ENCODE measurements at regions not wholly inside any gene's neighbourhood (a gene's known extent, or its start where the extent isn't known, plus 50 kb on each side); places are given as distances from the start of the nearest gene placed in this dataset.

DNA sequence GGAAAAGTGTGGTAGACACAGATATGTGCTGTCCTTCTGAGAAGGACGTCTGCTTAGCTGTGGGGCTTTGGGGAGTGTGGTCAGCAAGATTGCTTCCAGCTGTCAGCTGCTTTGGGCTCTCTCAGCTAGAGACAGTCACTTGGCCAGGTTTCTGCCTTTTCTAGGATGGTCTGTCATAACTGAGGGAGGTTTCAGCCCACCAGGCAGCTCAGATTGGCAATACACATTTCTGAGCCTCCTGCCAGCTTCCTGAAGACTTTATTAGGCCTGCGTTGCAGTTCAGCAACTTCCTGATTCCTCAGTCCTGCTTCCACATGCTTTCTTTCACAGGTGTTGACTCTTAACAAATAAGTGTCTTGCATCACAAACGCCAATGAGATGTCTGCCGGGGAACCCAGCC is 286.5 kb downstream of the SQOR start:
- DNase-seq (ENCODE audit: low read depth in 4 of 4, low spot score in 2 of 4), result no peak

- DNase-seq (ENCODE audit: low read depth in 4 of 4, low spot score in 2 of 4), result no peak
Measured at GRCh38 chr15:45921978-45922377, 287.1 kb downstream of the SQOR start.

DNA sequence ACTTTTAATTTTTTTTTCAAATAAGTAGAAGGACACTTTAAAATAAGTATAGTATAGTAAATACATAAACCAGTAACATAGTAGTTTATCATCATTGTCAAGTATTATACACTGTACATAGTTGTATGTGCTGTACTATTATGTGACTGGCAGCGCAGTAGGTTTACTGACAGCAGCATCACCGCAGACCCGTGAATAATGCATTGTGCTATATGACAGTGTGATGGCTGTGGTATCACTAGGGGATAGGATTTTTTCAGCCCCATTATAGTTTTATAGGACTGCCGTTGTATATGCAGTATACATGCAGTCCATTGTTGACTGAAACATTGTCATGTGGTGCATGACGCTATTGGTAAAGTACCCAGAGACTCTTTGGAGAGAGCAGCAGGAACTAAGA is 306.5 kb downstream of the SQOR start:
- DNase-seq (ENCODE audit: low read depth in 4 of 4, low spot score in 2 of 4), result no peak

GRCh38 chr15:45943240-45943639 is 308.4 kb downstream of the SQOR start:
- no peak for DNase-seq (ENCODE audit: low read depth in 4 of 4, low spot score in 2 of 4)

GRCh38 chr15:45946111-45946510 is 311.3 kb downstream of the SQOR start:
- no peak for DNase-seq (ENCODE audit: low read depth in 4 of 4, low spot score in 2 of 4)

GRCh38 chr15:45948181-45948621 is 313.4 kb downstream of the SQOR start:
- no peak for DNase-seq (ENCODE audit: low read depth in 4 of 4, low spot score in 2 of 4)

DNA sequence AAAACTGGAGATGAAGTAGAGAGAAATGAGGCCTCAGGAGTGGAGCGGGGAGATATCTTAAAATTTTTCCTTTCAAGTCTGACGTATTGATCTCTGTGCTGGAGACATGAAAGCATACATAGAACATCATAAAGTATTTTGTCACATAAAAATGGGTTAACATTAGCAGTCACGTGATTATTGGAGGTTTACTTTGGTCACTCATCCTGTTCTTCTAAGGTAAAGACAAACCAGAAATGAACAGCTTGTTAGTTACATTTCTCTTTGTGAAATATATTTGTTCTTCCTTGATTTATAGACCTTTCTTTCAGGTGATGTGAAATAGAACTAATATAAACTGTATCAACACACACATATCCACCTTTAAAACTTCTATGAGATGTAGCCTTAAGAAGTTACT is 324.1 kb downstream of the SQOR start:
- DNase-seq (ENCODE audit: low read depth in 4 of 4, low spot score in 2 of 4), result no peak

DNA sequence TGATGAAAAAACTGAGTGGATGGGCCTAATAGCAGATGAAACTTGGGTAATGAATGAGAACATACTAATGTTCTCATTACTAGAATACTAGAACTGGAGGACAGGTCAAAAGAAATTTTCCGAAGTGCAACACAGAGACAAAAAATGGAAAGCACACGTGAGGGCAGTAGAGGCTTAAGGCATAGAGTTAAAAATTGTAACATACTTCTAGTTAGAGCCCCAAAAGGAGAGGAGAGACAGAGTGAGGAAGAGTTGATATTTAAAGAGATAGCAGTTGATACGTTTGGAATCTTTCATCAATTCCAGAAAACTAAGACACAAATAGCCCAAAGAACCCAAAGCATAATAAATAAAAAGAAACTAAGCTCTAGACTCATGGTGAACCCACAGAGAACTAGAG is 327.9 kb downstream of the SQOR start:
- DNase-seq (ENCODE audit: low read depth in 4 of 4, low spot score in 2 of 4), result no peak

- no peak for DNase-seq (ENCODE audit: low read depth in 4 of 4, low spot score in 2 of 4)
Measured at GRCh38 chr15:45970542-45970941, 335.7 kb downstream of the SQOR start.

DNA sequence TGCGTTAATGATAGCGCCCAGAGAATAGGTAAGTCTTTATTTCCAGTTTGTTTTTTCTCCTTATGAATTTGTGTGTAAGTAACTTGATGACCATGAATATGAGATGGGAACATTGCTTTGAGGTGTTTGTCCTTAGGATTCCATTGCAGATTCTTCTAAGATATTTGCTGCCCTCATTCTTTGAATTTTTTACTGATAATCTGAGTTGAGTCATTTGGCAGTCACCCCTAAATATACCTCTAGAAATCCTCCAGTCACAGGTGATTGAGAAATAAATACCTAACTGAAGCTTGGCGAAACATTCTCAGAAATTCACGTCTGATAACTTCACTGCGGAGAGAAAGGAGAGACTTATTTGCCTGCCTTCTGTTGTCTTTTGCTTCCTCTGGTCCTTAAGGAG is 345.5 kb downstream of the SQOR start:
- no peak for DNase-seq (ENCODE audit: low read depth in 4 of 4, low spot score in 2 of 4)

DNA sequence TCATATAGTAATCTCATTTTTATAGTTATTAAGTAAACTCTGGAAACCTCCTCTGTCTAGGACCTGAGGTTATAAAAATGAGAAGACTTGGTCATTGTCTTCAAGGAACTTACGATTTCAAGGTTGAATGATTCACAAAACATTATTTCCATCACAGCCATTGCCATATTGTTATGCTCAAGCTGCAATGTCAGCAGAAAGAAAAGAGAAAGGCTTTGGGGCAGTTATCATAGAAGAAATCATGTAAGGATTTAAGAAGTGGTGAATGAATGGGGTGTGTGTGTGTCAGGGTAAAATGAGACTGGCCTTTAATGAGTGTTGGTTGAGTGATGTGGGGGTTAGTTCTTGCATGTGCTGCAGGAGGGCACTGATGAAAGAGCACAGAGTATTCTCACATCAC is 346.8 kb downstream of the SQOR start:
- no peak for DNase-seq (ENCODE audit: low read depth in 4 of 4, low spot score in 2 of 4)

DNA sequence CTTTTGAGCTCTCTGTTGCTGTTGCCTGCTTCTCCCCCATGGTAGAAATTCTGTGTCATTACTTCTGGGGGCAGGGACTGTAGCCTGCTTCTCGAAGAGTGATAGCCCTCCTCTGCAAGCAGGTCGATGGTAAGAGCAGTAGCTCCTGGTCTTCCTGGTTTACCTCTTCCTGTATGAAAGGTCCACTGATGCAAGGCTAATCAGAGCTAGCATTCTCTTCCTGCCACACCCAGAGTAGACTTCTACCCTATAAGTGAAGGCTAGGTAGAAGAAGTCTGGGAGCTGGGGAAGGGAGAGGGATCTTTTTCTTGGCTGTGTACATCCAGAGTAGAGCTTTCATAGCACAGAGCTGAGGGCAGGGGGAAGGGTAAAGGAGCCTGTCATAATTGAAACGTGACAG is 357.0 kb downstream of the SQOR start:
- no peak for DNase-seq (ENCODE audit: low read depth in 4 of 4, low spot score in 2 of 4)

- DNase-seq (ENCODE audit: low read depth in 4 of 4, low spot score in 2 of 4), result no peak
Measured at GRCh38 chr15:45993072-45993471, 358.2 kb downstream of the SQOR start.

GRCh38 chr15:45993508-45993907 is 358.7 kb downstream of the SQOR start:
- no peak for DNase-seq (ENCODE audit: low read depth in 4 of 4, low spot score in 2 of 4)

- DNase-seq (ENCODE audit: low read depth in 4 of 4, low spot score in 2 of 4), result no peak
Measured at GRCh38 chr15:45995800-45996199, 361.0 kb downstream of the SQOR start.

DNA sequence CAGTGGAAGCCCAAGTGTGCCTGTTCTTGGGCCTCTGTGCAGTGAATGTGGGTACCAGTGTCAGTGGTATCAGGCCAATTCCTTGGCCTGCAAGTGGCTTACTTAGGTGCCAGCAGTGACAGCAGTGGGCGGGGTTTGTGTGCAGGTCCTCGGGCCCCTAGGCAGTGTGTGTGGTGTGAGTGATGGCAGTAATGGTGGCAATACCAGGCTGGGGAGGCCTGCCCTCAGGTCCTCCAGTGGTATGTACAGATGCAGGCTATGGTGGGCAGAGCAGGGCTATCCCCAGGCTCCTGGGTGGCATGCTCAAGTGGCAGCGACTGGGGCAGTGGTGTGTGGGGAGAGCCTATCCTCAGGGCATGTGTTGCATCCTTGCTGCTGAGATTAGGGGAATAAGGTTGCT is 379.7 kb downstream of the SQOR start:
- DNase-seq (ENCODE audit: low read depth in 4 of 4, low spot score in 2 of 4), result no peak

DNA sequence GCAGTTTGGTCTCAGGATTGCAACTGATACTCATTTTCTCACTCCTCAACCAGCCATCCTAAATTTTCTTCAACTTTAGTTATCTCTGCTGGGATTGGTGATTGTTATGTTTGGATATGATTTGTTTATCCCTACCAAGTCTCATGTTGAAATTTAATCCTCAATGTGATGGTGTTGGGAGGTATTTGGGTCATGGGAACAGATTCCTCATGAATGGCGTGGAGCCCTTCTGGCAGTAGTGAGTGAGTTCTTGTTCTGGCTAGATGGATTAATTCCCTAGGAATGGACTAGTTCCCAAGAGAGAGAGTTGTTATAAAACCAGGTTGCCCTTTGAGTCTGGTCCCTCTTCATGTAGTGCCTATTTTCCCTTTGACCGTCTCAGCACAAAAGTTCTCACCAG is 399.9 kb downstream of the SQOR start:
- DNase-seq (ENCODE audit: low read depth in 4 of 4, low spot score in 2 of 4), result no peak

DNA sequence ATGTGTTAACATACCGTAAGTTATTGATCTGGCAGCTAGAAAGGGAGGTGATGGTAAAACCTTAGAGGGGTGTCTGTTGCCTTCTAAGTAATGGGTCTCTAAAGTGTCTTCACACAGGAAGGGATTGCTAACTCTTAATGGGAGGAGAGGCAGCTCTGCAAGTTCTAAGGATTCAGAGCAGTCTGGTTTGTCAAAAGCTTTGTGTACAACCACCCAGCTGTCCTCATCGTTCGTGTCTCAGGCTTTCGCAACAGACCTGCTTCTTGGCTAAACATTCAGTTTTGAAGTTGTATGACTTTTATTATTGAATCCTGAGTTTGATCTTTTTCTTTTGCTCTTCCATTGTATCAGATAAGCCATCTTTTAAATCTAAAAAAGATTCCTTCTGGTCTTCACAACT is 404.9 kb downstream of the SQOR start:
- DNase-seq (ENCODE audit: low read depth in 4 of 4, low spot score in 2 of 4), result no peak

- DNase-seq (ENCODE audit: low read depth in 4 of 4, low spot score in 2 of 4), result no peak
Measured at GRCh38 chr15:46041905-46042304, 407.1 kb downstream of the SQOR start.

DNA sequence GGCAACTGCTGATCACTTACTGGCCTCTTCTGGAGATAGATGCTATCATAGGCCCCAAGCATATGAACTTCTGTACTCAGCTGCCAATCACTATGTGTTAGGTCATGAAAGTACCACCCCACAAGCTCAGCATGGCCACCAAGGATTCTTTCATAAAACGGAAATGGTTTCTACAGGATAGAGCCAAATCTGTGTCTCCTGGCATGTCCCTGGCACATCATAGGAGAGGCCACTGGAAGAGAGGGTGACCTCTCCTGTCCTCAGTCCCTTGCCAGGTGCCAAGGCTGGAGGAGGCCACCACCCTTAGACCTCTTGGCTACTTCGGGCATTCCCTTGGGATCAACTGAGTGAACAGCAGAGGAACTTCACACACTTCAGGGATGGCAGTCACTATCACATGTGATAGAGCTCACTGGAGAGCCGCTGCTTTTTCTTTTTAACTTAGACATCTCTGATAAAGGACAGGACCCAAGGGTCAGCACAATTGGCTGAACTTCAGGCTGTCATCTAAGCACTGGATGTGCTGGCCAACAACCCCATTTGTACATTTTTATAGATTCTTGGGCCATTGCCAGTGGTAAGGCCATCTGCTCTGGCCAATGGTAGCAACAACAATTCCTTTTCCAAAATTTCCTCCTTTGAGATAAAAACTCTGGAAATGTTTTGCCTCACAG is 425.2 kb downstream of the SQOR start:
- DNase-seq (ENCODE audit: low read depth in 4 of 4, low spot score in 2 of 4), result peak in 2 of 4 donors; percentile 16 to 21

GRCh38 chr15:46061002-46061401 is 426.2 kb downstream of the SQOR start:
- DNase-seq (ENCODE audit: low read depth in 4 of 4, low spot score in 2 of 4), result no peak

- DNase-seq (ENCODE audit: low read depth in 4 of 4, low spot score in 2 of 4), result no peak
Measured at GRCh38 chr15:46077220-46077619, 442.4 kb downstream of the SQOR start.

GRCh38 chr15:46079046-46079445 is 444.2 kb downstream of the SQOR start:
- DNase-seq (ENCODE audit: low read depth in 4 of 4, low spot score in 2 of 4), result no peak
